Hematopoietic multipotent progenitor cell treated with erythropoietin and hydrocortisone succinate and interleukin-3 and kit ligand, for 4 days (in vitro differentiated cells): ENCODE measurements at regions not wholly inside any gene's neighbourhood (a gene's known extent, or its start where the extent isn't known, plus 50 kb on each side); places are given as distances from the start of the nearest gene placed in this dataset.

Experiments
- DNase-seq: peaks from one replicate; pipeline ENCODE4 v3.0.0-alpha.2; 2015

- DNase-seq = no peak
These were observed 106.9 kb downstream of the SMIM20 start for GRCh38 chr4:26020881-26021280.

GRCh38 chr4:26021417-26022345 lies 107.7 kb downstream of the SMIM20 start:
- DNase-seq = no peak

- DNase-seq = no peak
These were observed 108.6 kb downstream of the SMIM20 start for GRCh38 chr4:26022346-26023202.

GRCh38 chr4:26023203-26023972 lies 109.4 kb downstream of the SMIM20 start:
- no peak for DNase-seq

GRCh38 chr4:26024079-26024478 lies 110.1 kb downstream of the SMIM20 start:
- no peak for DNase-seq

GRCh38 chr4:26028133-26028792 lies 114.2 kb downstream of the SMIM20 start:
- no peak for DNase-seq

GRCh38 chr4:26028793-26029567 lies 115.0 kb downstream of the SMIM20 start:
- peak; percentile 66 for DNase-seq

- DNase-seq = no peak
These were observed 115.6 kb downstream of the SMIM20 start for GRCh38 chr4:26029568-26030131.

- DNase-seq = no peak
These were observed 116.2 kb downstream of the SMIM20 start for GRCh38 chr4:26030260-26030667.

GRCh38 chr4:26030780-26031179 lies 116.8 kb downstream of the SMIM20 start:
- no peak for DNase-seq

GRCh38 chr4:26031704-26032103 lies 117.7 kb downstream of the SMIM20 start:
- no peak for DNase-seq

- no peak for DNase-seq
These were observed 118.1 kb downstream of the SMIM20 start for GRCh38 chr4:26032142-26032541.

- DNase-seq = no peak
These were observed 118.8 kb downstream of the SMIM20 start for GRCh38 chr4:26032630-26033317.

- no peak for DNase-seq
These were observed 119.4 kb downstream of the SMIM20 start for GRCh38 chr4:26033389-26033788.

- no peak for DNase-seq
These were observed 120.8 kb downstream of the SMIM20 start for GRCh38 chr4:26034849-26035248.

- no peak for DNase-seq
These were observed 121.9 kb downstream of the SMIM20 start for GRCh38 chr4:26035921-26036320.

GRCh38 chr4:26039639-26040359 lies 125.8 kb downstream of the SMIM20 start:
- DNase-seq = no peak

- DNase-seq = no peak
These were observed 130.5 kb downstream of the SMIM20 start for GRCh38 chr4:26044524-26044923.

GRCh38 chr4:26044983-26045382 lies 131.0 kb downstream of the SMIM20 start:
- DNase-seq = no peak

GRCh38 chr4:26047795-26048194 lies 133.8 kb downstream of the SMIM20 start:
- no peak for DNase-seq
